Stimulated activated naive CD8-positive, alpha-beta T cell treated with anti-CD3 and anti-CD28 coated beads, Interleukin-15, Interleukin-2, amounts not matched to agents 100 ng/mL and 50 ng/mL, for 24 hours (primary cell): ENCODE measurements at regions not wholly inside any gene's neighbourhood (a gene's known extent, or its start where the extent isn't known, plus 50 kb on each side); places are given as distances from the start of the nearest gene placed in this dataset.

ENCODE experiments used
- H3K27ac Mint-ChIP-seq: one replicate; pipeline ENCODE4 v1.8.0; 2021; ENCODE audit warnings: mild to moderate bottlenecking, mixed read lengths
- H3K27me3 Mint-ChIP-seq: one replicate; pipeline ENCODE4 v1.8.0; 2021; ENCODE audit warnings: mixed read lengths
- H3K36me3 Mint-ChIP-seq: one replicate; pipeline ENCODE4 v1.8.0; 2021; ENCODE audit warnings: low read depth, mixed read lengths
- H3K4me1 Mint-ChIP-seq: one replicate; pipeline ENCODE4 v1.8.0; 2021; ENCODE audit warnings: low read depth, mixed read lengths
- H3K4me3 Mint-ChIP-seq: one replicate; pipeline ENCODE4 v1.8.0; 2021; ENCODE audit warnings: mild to moderate bottlenecking, mixed read lengths
- H3K9me3 Mint-ChIP-seq: one replicate; pipeline ENCODE4 v1.8.0; 2021; ENCODE audit warnings: mixed read lengths

- Mint-ChIP-seq H3K4me1 (no peaks in the 10 kb centered on the region), H3K9me3 (peaks cover 6% of the 10 kb centered on the region), H3K4me3 (no peak overlapping the region), H3K27ac (no peak overlapping the region), H3K27me3 (no peaks in the 10 kb centered on the region), H3K36me3 (no peaks in the 10 kb centered on the region)
These were observed 837.8 kb downstream of the AACS start for GRCh38 chr12:125902991-125903390.

- Mint-ChIP-seq H3K27ac (no peak overlapping the region), H3K9me3 (peaks cover 19% of the 10 kb centered on the region), H3K36me3 (no peaks in the 10 kb centered on the region), H3K27me3 (no peaks in the 10 kb centered on the region), H3K4me1 (no peaks in the 10 kb centered on the region), H3K4me3 (no peak overlapping the region)
These were observed 842.1 kb downstream of the AACS start for GRCh38 chr12:125907351-125907750.

GRCh38 chr12:125919856-125920470 is 854.7 kb downstream of the AACS start:
- H3K36me3 Mint-ChIP-seq: no peaks in the 10 kb centered on the region
- peaks cover 4% of the 10 kb centered on the region for H3K27me3 Mint-ChIP-seq
- H3K9me3 Mint-ChIP-seq: no peaks in the 10 kb centered on the region
- no peaks in the 10 kb centered on the region for H3K4me1 Mint-ChIP-seq
- no peak overlapping the region for H3K4me3 Mint-ChIP-seq
- no peak overlapping the region for H3K27ac Mint-ChIP-seq

- Mint-ChIP-seq H3K4me1 (no peaks in the 10 kb centered on the region), H3K9me3 (no peaks in the 10 kb centered on the region), H3K36me3 (no peaks in the 10 kb centered on the region), H3K4me3 (no peak overlapping the region), H3K27me3 (peaks cover 4% of the 10 kb centered on the region), H3K27ac (no peak overlapping the region)
These were observed 857.1 kb downstream of the AACS start for GRCh38 chr12:125922330-125922729.

- Mint-ChIP-seq H3K27ac (no peak overlapping the region), H3K9me3 (no peaks in the 10 kb centered on the region), H3K4me3 (no peak overlapping the region), H3K4me1 (no peaks in the 10 kb centered on the region), H3K36me3 (no peaks in the 10 kb centered on the region), H3K27me3 (no peaks in the 10 kb centered on the region)
These were observed 871.3 kb downstream of the AACS start for GRCh38 chr12:125936502-125936901.

- H3K27ac Mint-ChIP-seq: no peak overlapping the region
- no peaks in the 10 kb centered on the region for H3K9me3 Mint-ChIP-seq
- H3K36me3 Mint-ChIP-seq: no peaks in the 10 kb centered on the region
- no peaks in the 10 kb centered on the region for H3K27me3 Mint-ChIP-seq
- H3K4me3 Mint-ChIP-seq: no peak overlapping the region
- H3K4me1 Mint-ChIP-seq: no peaks in the 10 kb centered on the region
These were observed 879.2 kb downstream of the AACS start for GRCh38 chr12:125944446-125944845.

GRCh38 chr12:125949471-125949870 is 884.2 kb downstream of the AACS start:
- H3K27ac Mint-ChIP-seq: no peak overlapping the region
- no peaks in the 10 kb centered on the region for H3K36me3 Mint-ChIP-seq
- H3K4me1 Mint-ChIP-seq: no peaks in the 10 kb centered on the region
- no peak overlapping the region for H3K4me3 Mint-ChIP-seq
- no peaks in the 10 kb centered on the region for H3K9me3 Mint-ChIP-seq
- H3K27me3 Mint-ChIP-seq: no peaks in the 10 kb centered on the region

GRCh38 chr12:125954362-125954761 is 889.1 kb downstream of the AACS start:
- no peaks in the 10 kb centered on the region for H3K36me3 Mint-ChIP-seq
- H3K27ac Mint-ChIP-seq: no peak overlapping the region
- no peaks in the 10 kb centered on the region for H3K27me3 Mint-ChIP-seq
- peaks cover 15% of the 10 kb centered on the region for H3K9me3 Mint-ChIP-seq
- no peaks in the 10 kb centered on the region for H3K4me1 Mint-ChIP-seq
- H3K4me3 Mint-ChIP-seq: no peak overlapping the region

- no peaks in the 10 kb centered on the region for H3K27me3 Mint-ChIP-seq
- H3K36me3 Mint-ChIP-seq: no peaks in the 10 kb centered on the region
These were observed 891.0 kb downstream of the AACS start for GRCh38 chr12:125956186-125956585.

GRCh38 chr12:125966641-125967040 is 901.4 kb downstream of the AACS start:
- H3K9me3 Mint-ChIP-seq: peaks cover 12% of the 10 kb centered on the region
- H3K27ac Mint-ChIP-seq: no peak overlapping the region
- no peaks in the 10 kb centered on the region for H3K27me3 Mint-ChIP-seq
- H3K36me3 Mint-ChIP-seq: no peaks in the 10 kb centered on the region
- H3K4me1 Mint-ChIP-seq: no peaks in the 10 kb centered on the region
- H3K4me3 Mint-ChIP-seq: no peak overlapping the region

More at GRCh38 chr12:125956186-125956585, 891.0 kb downstream of the AACS start:
- Mint-ChIP-seq H3K27ac (no peak overlapping the region), H3K9me3 (peaks cover 24% of the 10 kb centered on the region), H3K4me3 (no peak overlapping the region), H3K4me1 (no peaks in the 10 kb centered on the region)

GRCh38 chr12:125968413-125968812 is 903.2 kb downstream of the AACS start:
- no peak overlapping the region for H3K27ac Mint-ChIP-seq
- no peaks in the 10 kb centered on the region for H3K4me1 Mint-ChIP-seq
- no peak overlapping the region for H3K4me3 Mint-ChIP-seq
- peaks cover 12% of the 10 kb centered on the region for H3K9me3 Mint-ChIP-seq
- no peaks in the 10 kb centered on the region for H3K36me3 Mint-ChIP-seq
- no peaks in the 10 kb centered on the region for H3K27me3 Mint-ChIP-seq

- Mint-ChIP-seq H3K9me3 (peaks cover under 1% of the 10 kb centered on the region), H3K4me3 (no peak overlapping the region), H3K27ac (no peak overlapping the region), H3K27me3 (no peaks in the 10 kb centered on the region), H3K4me1 (no peaks in the 10 kb centered on the region), H3K36me3 (no peaks in the 10 kb centered on the region)
These were observed 906.7 kb downstream of the AACS start for GRCh38 chr12:125971981-125972380.

- Mint-ChIP-seq H3K9me3 (no peaks in the 10 kb centered on the region), H3K27me3 (no peaks in the 10 kb centered on the region), H3K36me3 (no peaks in the 10 kb centered on the region), H3K4me3 (no peak overlapping the region), H3K4me1 (no peaks in the 10 kb centered on the region), H3K27ac (no peak overlapping the region)
These were observed 913.1 kb downstream of the AACS start for GRCh38 chr12:125978286-125978685.

GRCh38 chr12:125981610-125982253 is 916.5 kb downstream of the AACS start:
- Mint-ChIP-seq H3K36me3 (no peaks in the 10 kb centered on the region), H3K9me3 (no peaks in the 10 kb centered on the region), H3K4me3 (no peak overlapping the region), H3K27me3 (peaks cover 8% of the 10 kb centered on the region), H3K4me1 (no peaks in the 10 kb centered on the region), H3K27ac (no peak overlapping the region)

- Mint-ChIP-seq H3K36me3 (no peaks in the 10 kb centered on the region), H3K4me3 (no peak overlapping the region)
These were observed 918.0 kb downstream of the AACS start for GRCh38 chr12:125983094-125983783.

More at GRCh38 chr12:125983094-125983783, 918.0 kb downstream of the AACS start:
- no peak overlapping the region for H3K27ac Mint-ChIP-seq
- H3K4me1 Mint-ChIP-seq: no peaks in the 10 kb centered on the region
- peaks cover 8% of the 10 kb centered on the region for H3K27me3 Mint-ChIP-seq
- peaks cover 4% of the 10 kb centered on the region for H3K9me3 Mint-ChIP-seq
